MM.1S (cell line): ENCODE measurements at regions not wholly inside any gene's neighbourhood (a gene's known extent, or its start where the extent isn't known, plus 50 kb on each side); places are given as distances from the start of the nearest gene placed in this dataset.

Experiments
- DNase-seq: peaks from one replicate; pipeline ENCODE4 v3.0.0-alpha.2; 2015
- H2AFZ ChIP-seq: fragments of 300-600 bp; sonication (generic); 2 replicates; pipeline ENCODE4 v1.6.0; 2016; ENCODE audit warnings: antibody characterized with exemption, low read length
- H3F3A ChIP-seq: fragments of 300-600 bp; sonication (generic); 2 replicates; pipeline ENCODE4 v1.6.1; 2016; ENCODE audit warnings: mild to moderate bottlenecking, antibody characterized with exemption, low read length, moderate library complexity, mixed read lengths; ENCODE audit not compliant: insufficient read depth
- H3K27ac ChIP-seq: fragments of 300-600 bp; sonication (generic); 2 replicates; pipeline ENCODE4 v1.5.1; 2016; ENCODE audit warnings: mild to moderate bottlenecking, low read length
- H3K27me3 ChIP-seq: fragments of 300-600 bp; sonication (generic); replicated peaks from 2 replicates; pipeline ENCODE4 v1.6.0; 2016; ENCODE audit warnings: low read length; ENCODE audit not compliant: insufficient read depth
- H3K36me3 ChIP-seq: fragments of 300-600 bp; sonication (generic); replicated peaks from 2 replicates; pipeline ENCODE4 v1.6.1; 2016; ENCODE audit warnings: mild to moderate bottlenecking, low read length, mixed read lengths; ENCODE audit not compliant: insufficient read depth
- H3K4me1 ChIP-seq: fragments of 300-600 bp; sonication (generic); 2 replicates; pipeline ENCODE4 v1.6.1; 2016; ENCODE audit warnings: low read length, mixed read lengths
- H3K4me2 ChIP-seq: fragments of 300-600 bp; sonication (generic); 2 replicates; pipeline ENCODE4 v1.6.0; 2016; ENCODE audit warnings: low read depth, low read length
- H3K4me3 ChIP-seq: fragments of 300-600 bp; sonication (generic); 2 replicates; pipeline ENCODE4 v1.5.1; 2016; ENCODE audit warnings: low read length, mixed read lengths
- H3K79me2 ChIP-seq: fragments of 300-600 bp; sonication (generic); 2 replicates; pipeline ENCODE4 v1.6.1; 2016; ENCODE audit warnings: mixed run types, low read length, mixed read lengths
- H3K9ac ChIP-seq: fragments of 300-600 bp; sonication (generic); 2 replicates; pipeline ENCODE4 v1.6.1; 2016; ENCODE audit warnings: low read length, mixed read lengths
- H3K9me2 ChIP-seq: fragments of 300-600 bp; sonication (generic); replicated peaks from 2 replicates; pipeline ENCODE4 v1.6.1; 2016; ENCODE audit warnings: mild to moderate bottlenecking, low read length, mixed read lengths; ENCODE audit not compliant: insufficient read depth
- H3K9me3 ChIP-seq: fragments of 300-600 bp; sonication (generic); replicated peaks from 2 replicates; pipeline ENCODE4 v1.6.1; 2016; ENCODE audit warnings: mild to moderate bottlenecking, low read length, mixed read lengths; ENCODE audit not compliant: insufficient read depth
- H4K20me1 ChIP-seq: fragments of 300-600 bp; sonication (generic); 2 replicates; pipeline ENCODE4 v1.6.1; 2016; ENCODE audit warnings: mild to moderate bottlenecking, low read length, moderate library complexity, mixed read lengths; ENCODE audit not compliant: insufficient read depth
- EZH2 ChIP-seq: fragments of 300-600 bp; sonication (generic); optimal IDR thresholded peaks from 2 replicates; pipeline ENCODE3; 2017; ENCODE audit warnings: low read depth, mild to moderate bottlenecking, antibody characterized with exemption, low read length, mixed read lengths
- EZH2phosphoT487 ChIP-seq: fragments of 300-600 bp; sonication (generic); IDR thresholded peaks from 2 replicates; pipeline ENCODE4 v1.6.1; 2018; ENCODE audit warnings: antibody characterized with exemption, low read length
- TF ChIP-seq, protein P1 (sequence below): fragments of 300-600 bp; sonication (generic); IDR thresholded peaks from 2 replicates; pipeline ENCODE4 v1.5.1; 2016; ENCODE audit warnings: antibody characterized with exemption, low read length, mixed read lengths

DNA sequence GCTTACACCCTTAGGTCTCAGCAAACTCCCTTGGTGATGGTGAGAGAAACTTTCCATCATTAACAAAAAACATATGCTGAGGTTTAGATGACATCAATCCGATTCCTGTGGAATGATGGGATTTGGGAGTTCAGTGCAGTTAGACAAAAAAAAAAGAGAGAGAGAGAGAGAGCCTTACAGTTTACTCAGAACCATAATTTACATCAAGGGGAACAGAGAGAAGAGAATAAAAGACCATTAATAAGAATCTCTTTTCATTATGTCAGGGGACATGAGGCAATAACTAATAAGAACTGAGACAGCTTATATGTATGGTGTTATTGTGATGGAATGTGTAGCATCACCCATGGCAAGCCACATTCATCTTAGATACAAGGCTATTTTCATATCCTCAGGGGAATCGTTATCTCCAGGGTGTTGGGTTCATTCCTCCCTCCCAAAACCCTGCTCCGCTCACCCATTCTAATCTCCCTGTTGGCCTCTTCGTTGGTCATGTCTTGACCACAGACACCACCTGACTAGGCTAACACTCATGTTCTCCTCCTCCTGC, 175.7 kb upstream of the MXRA5 start:
- Histone ChIP-seq H4K20me1 (no peaks in the 10 kb centered on the region), H3K4me1 (no peaks in the 10 kb centered on the region), H3K36me3 (no peaks in the 10 kb centered on the region), H3K4me2 (no peak overlapping the region), H3K27me3 (no peaks in the 10 kb centered on the region), H3K79me2 (no peaks in the 10 kb centered on the region), H3F3A (no peaks in the 10 kb centered on the region), H3K27ac (no peak overlapping the region), H3K9ac (no peak overlapping the region), H3K9me2 (no peaks in the 10 kb centered on the region), H3K4me3 (no peak overlapping the region), H2AFZ (no peak overlapping the region), H3K9me3 (no peaks in the 10 kb centered on the region)
- TF ChIP-seq EZH2phosphoT487 (no peak), EZH2 (no peak)
- TF ChIP-seq, protein P1, sequence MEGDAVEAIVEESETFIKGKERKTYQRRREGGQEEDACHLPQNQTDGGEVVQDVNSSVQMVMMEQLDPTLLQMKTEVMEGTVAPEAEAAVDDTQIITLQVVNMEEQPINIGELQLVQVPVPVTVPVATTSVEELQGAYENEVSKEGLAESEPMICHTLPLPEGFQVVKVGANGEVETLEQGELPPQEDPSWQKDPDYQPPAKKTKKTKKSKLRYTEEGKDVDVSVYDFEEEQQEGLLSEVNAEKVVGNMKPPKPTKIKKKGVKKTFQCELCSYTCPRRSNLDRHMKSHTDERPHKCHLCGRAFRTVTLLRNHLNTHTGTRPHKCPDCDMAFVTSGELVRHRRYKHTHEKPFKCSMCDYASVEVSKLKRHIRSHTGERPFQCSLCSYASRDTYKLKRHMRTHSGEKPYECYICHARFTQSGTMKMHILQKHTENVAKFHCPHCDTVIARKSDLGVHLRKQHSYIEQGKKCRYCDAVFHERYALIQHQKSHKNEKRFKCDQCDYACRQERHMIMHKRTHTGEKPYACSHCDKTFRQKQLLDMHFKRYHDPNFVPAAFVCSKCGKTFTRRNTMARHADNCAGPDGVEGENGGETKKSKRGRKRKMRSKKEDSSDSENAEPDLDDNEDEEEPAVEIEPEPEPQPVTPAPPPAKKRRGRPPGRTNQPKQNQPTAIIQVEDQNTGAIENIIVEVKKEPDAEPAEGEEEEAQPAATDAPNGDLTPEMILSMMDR = no peak
- DNase-seq = no peak

DNA sequence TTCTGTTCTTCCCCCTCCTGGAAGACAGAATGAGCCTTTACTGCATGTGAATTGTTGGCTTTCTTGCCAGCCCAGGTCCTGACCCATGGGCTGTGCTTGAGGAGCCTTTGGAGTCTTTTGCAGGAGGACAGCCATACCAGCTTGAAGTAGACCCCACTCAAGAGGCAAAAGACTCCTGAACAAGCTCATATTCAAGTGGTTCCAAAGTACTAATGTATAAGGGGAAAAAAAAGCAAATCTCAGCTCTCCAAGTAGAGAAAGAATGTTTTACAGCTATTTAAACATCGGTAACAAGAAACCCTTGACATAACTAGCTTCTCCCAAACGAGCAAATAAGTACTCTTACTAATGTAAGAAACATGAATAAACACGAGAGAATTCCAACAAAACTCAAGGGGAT, 174.9 kb upstream of the MXRA5 start:
- no peaks in the 10 kb centered on the region for H3K79me2 ChIP-seq
- no peak for DNase-seq
- H3K4me3 ChIP-seq = no peak overlapping the region
- no peak overlapping the region for H3K4me2 ChIP-seq
- H4K20me1 ChIP-seq = no peaks in the 10 kb centered on the region
- TF ChIP-seq EZH2phosphoT487 (no peak), EZH2 (no peak)
- TF ChIP-seq, protein P1 = no peak
- no peaks in the 10 kb centered on the region for H3K9me3 ChIP-seq
- no peaks in the 10 kb centered on the region for H3K27me3 ChIP-seq
- no peak overlapping the region for H3K27ac ChIP-seq
- no peaks in the 10 kb centered on the region for H3K4me1 ChIP-seq
- H3K9ac ChIP-seq = no peak overlapping the region
- no peaks in the 10 kb centered on the region for H3K9me2 ChIP-seq
- no peaks in the 10 kb centered on the region for H3F3A ChIP-seq
- H3K36me3 ChIP-seq = no peaks in the 10 kb centered on the region
- H2AFZ ChIP-seq = no peak overlapping the region

DNA sequence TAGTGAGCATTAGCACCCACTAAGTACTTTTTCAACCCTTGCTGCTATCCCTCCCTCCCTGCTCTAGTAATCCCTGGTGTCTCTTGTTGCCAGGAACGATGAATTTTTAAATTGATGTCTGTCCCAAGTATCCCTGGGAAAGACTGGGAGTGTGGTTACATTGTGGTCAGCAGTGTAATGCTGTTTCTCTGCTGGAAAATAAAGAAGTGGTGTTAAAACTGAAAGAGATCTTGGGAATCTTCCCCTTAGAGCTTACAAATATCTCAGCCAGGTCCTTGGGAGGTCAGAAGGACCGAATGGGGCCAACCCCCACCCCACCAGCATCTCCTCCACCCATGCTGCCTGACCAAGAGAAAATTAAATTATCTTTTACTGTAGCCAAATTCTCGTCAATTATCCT, 174.5 kb upstream of the MXRA5 start:
- Histone ChIP-seq H3K79me2 (no peaks in the 10 kb centered on the region), H3K4me2 (no peak overlapping the region), H3K4me1 (no peaks in the 10 kb centered on the region), H3K4me3 (no peak overlapping the region), H3K27ac (no peak overlapping the region), H3K9me2 (no peaks in the 10 kb centered on the region), H3F3A (no peaks in the 10 kb centered on the region), H3K9ac (no peak overlapping the region), H3K9me3 (no peaks in the 10 kb centered on the region), H4K20me1 (no peaks in the 10 kb centered on the region), H3K36me3 (no peaks in the 10 kb centered on the region), H3K27me3 (no peaks in the 10 kb centered on the region), H2AFZ (no peak overlapping the region)
- no peak for DNase-seq
- TF ChIP-seq EZH2phosphoT487 (no peak), EZH2 (no peak)
- TF ChIP-seq, protein P1 = no peak
